Fibroblast of lung (primary cell): ENCODE measurements at regions not wholly inside any gene's neighbourhood (a gene's known extent, or its start where the extent isn't known, plus 50 kb on each side); places are given as distances from the start of the nearest gene placed in this dataset.
A peak's percentile ranks its signal among the peaks of the same experiment; 100 is the strongest.
"Not testable (repeated sequence)": the region's sequence is repeated elsewhere in the genome, so short reads cannot be mapped to it uniquely, and the experiment has no call there.

Experiments used
- DNase-seq, 2 donors: peaks; one replicate each; pipeline versions ENCODE4 v3.0.0 to v3.0.0-alpha.2; 2010; ENCODE audit warnings: low read depth in 2 of 2
- H2AFZ ChIP-seq: 2 replicates; pipeline ENCODE4 v1.5.1; 2012; ENCODE audit warnings: low read length, control low read depth, inconsistent platforms
- H3K27ac ChIP-seq: 2 replicates; pipeline ENCODE4 v1.5.1; 2011; ENCODE audit warnings: low read length, control low read depth; ENCODE audit not compliant: insufficient read depth
- H3K27me3 ChIP-seq: 2 replicates; pipeline ENCODE4 v1.5.1; 2011; ENCODE audit warnings: mild to moderate bottlenecking, low read length; ENCODE audit not compliant: control insufficient read depth, insufficient read depth
- H3K36me3 ChIP-seq: 2 replicates; pipeline ENCODE4 v1.5.1; 2011; ENCODE audit warnings: low read length; ENCODE audit not compliant: control insufficient read depth, insufficient read depth
- H3K4me1 ChIP-seq: 2 replicates; pipeline ENCODE4 v1.5.1; 2011; ENCODE audit warnings: low read length; ENCODE audit not compliant: control insufficient read depth, insufficient read depth; ENCODE audit errors: extremely low read depth
- H3K4me2 ChIP-seq: 2 replicates; pipeline ENCODE4 v1.5.1; 2011; ENCODE audit warnings: low read length, control low read depth; ENCODE audit not compliant: insufficient read depth; ENCODE audit errors: extremely low read depth
- H3K4me3 ChIP-seq, 4 experiments: fragments of 200-600 bp in 1 of 4; sonication (generic) in 1 of 4; replicated peaks in 1 of 4; 2 replicates each; pipeline ENCODE4 v1.5.1; 2011 to 2016; ENCODE audit warnings: low read length in 4 of 4, low read depth in 3 of 4, mild to moderate bottlenecking in 3 of 4, control low read depth in 2 of 4, inconsistent platforms in 1 of 4, mixed read lengths in 1 of 4; ENCODE audit not compliant: insufficient read depth in 1 of 4; ENCODE audit errors: control extremely low read depth in 1 of 4
- H3K79me2 ChIP-seq: 2 replicates; pipeline ENCODE4 v1.5.1; 2012; ENCODE audit warnings: mild to moderate bottlenecking, low read length, inconsistent platforms; ENCODE audit not compliant: control insufficient read depth, insufficient read depth
- H3K9ac ChIP-seq: 2 replicates; pipeline ENCODE4 v1.5.1; 2011; ENCODE audit warnings: mild to moderate bottlenecking, low read length, control low read depth; ENCODE audit not compliant: insufficient read depth
- H3K9me3 ChIP-seq: 2 replicates; pipeline ENCODE4 v1.5.1; 2012; ENCODE audit warnings: low read depth, low read length; ENCODE audit not compliant: control insufficient read depth, insufficient read depth
- H4K20me1 ChIP-seq: 2 replicates; pipeline ENCODE4 v1.5.1; 2011; ENCODE audit warnings: low read length; ENCODE audit not compliant: control insufficient read depth, insufficient read depth; ENCODE audit errors: extremely low read depth
- CTCF ChIP-seq, 2 donors: IDR thresholded peaks in 1 of 2; conservative IDR thresholded peaks in 1 of 2; 1 replicate in 1 of 2; 2 replicates in 1 of 2; pipeline ENCODE4 v1.5.1; 2011 to 2012; ENCODE audit warnings: low read length in 2 of 2, control low read depth in 1 of 2, inconsistent platforms in 1 of 2, low read depth in 1 of 2, mild to moderate bottlenecking in 1 of 2
- EZH2 ChIP-seq: IDR thresholded peaks from 2 replicates; pipeline ENCODE4 v1.5.1; 2012; ENCODE audit warnings: low read length, control low read depth, mild to moderate bottlenecking; ENCODE audit errors: missing control alignments

GRCh38 chr13:44711706-44712105 lies 135.6 kb upstream of the TSC22D1 start:
- H3K27ac ChIP-seq = no peak overlapping the region

GRCh38 chr13:44710576-44710975 lies 134.4 kb upstream of the TSC22D1 start:
- H3K36me3 ChIP-seq = no peaks in the 10 kb centered on the region

More at GRCh38 chr13:44711706-44712105, 135.6 kb upstream of the TSC22D1 start:
- H3K4me1 ChIP-seq = peaks cover 17% of the 10 kb centered on the region
- H2AFZ ChIP-seq = no peak overlapping the region
- no peaks in the 10 kb centered on the region for H3K79me2 ChIP-seq
- no peak for DNase-seq
- no peaks in the 10 kb centered on the region for H3K9me3 ChIP-seq
- H4K20me1 ChIP-seq = no peaks in the 10 kb centered on the region
- H3K27me3 ChIP-seq = no peaks in the 10 kb centered on the region
- H3K4me2 ChIP-seq = no peak overlapping the region
- no peak for TF ChIP-seq CTCF (conservative IDR thresholded peaks at IDR 0.05 in 1 of 2, IDR thresholded peaks at IDR 0.05 in 1 of 2; ENCODE audit: low read depth in 1 of 2, low read length in 2 of 2)
- TF ChIP-seq EZH2 = no peak
- no peak overlapping the region for H3K4me3 ChIP-seq
- no peak overlapping the region for H3K9ac ChIP-seq
- no peaks in the 10 kb centered on the region for H3K36me3 ChIP-seq

DNA sequence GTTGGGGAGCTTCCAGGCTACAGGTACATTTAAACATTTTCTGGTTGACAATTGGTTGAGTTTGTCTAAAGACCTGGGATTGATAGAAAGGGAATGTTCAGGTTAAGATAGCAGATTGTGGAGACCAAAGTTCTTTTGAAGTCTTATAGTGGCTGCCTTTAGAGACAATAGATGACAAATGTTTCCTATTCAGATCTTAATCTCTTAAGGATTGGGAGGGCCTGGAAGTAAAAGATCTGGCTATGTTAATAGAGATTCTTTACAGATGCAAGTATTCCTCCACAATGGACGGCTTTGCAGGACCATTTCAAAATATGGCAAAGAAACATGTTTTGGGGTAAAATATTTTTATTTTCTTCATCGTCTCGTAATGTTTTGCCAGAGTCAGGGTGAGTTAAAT lies 128.7 kb upstream of the TSC22D1 start:
- not testable (repeated sequence) for H3K36me3 ChIP-seq, H3K9me3 ChIP-seq, H3K27ac ChIP-seq, DNase-seq, H3K27me3 ChIP-seq, H4K20me1 ChIP-seq, H3K4me3 ChIP-seq, H3K9ac ChIP-seq, H3K79me2 ChIP-seq, H3K4me2 ChIP-seq, H2AFZ ChIP-seq, H3K4me1 ChIP-seq

More at GRCh38 chr13:44710576-44710975, 134.4 kb upstream of the TSC22D1 start:
- Histone ChIP-seq H4K20me1 (no peaks in the 10 kb centered on the region), H3K79me2 (no peaks in the 10 kb centered on the region), H3K4me3 (no peak overlapping the region), H2AFZ (no peak overlapping the region), H3K4me1 (peaks cover 16% of the 10 kb centered on the region), H3K27me3 (no peaks in the 10 kb centered on the region), H3K27ac (peak overlapping the region; percentile 23), H3K9me3 (no peaks in the 10 kb centered on the region), H3K9ac (no peak overlapping the region), H3K4me2 (no peak overlapping the region)
- TF ChIP-seq CTCF (conservative IDR thresholded peaks at IDR 0.05 in 1 of 2, IDR thresholded peaks at IDR 0.05 in 1 of 2; ENCODE audit: low read depth in 1 of 2, low read length in 2 of 2) (no peak), EZH2 (no peak)
- peak; percentile 66 to 99 for DNase-seq
